Neural cell (in vitro differentiated cells): ENCODE measurements at regions not wholly inside any gene's neighbourhood (a gene's known extent, or its start where the extent isn't known, plus 50 kb on each side); places are given as distances from the start of the nearest gene placed in this dataset.

Source experiments
- POLR2AphosphoS5 ChIP-seq: IDR thresholded peaks from 2 replicates; pipeline ENCODE4 v1.6.1; 2012
- TF ChIP-seq, protein P1 (sequence below): fragments of 450-650 bp; IDR thresholded peaks from 2 replicates; pipeline ENCODE4 v1.5.1; 2014; ENCODE audit warnings: antibody characterized with exemption, mild to moderate bottlenecking, moderate library complexity; ENCODE audit not compliant: poor library complexity, severe bottlenecking
- TF ChIP-seq, protein P2 (sequence below): IDR thresholded peaks from 2 replicates; pipeline ENCODE4 v1.6.1; 2012; ENCODE audit warnings: borderline replicate concordance

DNA sequence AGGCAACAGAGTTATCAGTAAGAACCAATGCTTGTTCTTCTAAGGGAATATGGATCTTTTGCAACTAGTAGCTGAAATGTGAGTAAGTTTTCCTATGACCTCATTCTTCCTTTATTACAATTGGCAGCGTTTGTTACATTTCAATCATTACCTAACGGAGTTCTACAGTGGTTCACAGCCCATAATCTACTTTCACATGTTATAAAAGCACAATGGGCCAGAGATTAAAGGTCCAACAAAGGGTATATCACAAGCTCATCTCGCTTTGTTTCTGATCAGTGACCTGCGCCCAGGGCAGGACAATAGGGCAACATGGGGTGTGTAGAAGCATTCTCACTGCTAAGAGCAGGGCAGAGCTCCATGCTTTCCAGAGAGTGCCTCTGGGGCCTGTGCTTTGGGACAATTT lies 279.9 kb upstream of the DYNLRB2 start:
- TF ChIP-seq POLR2AphosphoS5, result no peak
- TF ChIP-seq, protein P1, sequence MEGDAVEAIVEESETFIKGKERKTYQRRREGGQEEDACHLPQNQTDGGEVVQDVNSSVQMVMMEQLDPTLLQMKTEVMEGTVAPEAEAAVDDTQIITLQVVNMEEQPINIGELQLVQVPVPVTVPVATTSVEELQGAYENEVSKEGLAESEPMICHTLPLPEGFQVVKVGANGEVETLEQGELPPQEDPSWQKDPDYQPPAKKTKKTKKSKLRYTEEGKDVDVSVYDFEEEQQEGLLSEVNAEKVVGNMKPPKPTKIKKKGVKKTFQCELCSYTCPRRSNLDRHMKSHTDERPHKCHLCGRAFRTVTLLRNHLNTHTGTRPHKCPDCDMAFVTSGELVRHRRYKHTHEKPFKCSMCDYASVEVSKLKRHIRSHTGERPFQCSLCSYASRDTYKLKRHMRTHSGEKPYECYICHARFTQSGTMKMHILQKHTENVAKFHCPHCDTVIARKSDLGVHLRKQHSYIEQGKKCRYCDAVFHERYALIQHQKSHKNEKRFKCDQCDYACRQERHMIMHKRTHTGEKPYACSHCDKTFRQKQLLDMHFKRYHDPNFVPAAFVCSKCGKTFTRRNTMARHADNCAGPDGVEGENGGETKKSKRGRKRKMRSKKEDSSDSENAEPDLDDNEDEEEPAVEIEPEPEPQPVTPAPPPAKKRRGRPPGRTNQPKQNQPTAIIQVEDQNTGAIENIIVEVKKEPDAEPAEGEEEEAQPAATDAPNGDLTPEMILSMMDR, result no peak
- TF ChIP-seq, protein P2, sequence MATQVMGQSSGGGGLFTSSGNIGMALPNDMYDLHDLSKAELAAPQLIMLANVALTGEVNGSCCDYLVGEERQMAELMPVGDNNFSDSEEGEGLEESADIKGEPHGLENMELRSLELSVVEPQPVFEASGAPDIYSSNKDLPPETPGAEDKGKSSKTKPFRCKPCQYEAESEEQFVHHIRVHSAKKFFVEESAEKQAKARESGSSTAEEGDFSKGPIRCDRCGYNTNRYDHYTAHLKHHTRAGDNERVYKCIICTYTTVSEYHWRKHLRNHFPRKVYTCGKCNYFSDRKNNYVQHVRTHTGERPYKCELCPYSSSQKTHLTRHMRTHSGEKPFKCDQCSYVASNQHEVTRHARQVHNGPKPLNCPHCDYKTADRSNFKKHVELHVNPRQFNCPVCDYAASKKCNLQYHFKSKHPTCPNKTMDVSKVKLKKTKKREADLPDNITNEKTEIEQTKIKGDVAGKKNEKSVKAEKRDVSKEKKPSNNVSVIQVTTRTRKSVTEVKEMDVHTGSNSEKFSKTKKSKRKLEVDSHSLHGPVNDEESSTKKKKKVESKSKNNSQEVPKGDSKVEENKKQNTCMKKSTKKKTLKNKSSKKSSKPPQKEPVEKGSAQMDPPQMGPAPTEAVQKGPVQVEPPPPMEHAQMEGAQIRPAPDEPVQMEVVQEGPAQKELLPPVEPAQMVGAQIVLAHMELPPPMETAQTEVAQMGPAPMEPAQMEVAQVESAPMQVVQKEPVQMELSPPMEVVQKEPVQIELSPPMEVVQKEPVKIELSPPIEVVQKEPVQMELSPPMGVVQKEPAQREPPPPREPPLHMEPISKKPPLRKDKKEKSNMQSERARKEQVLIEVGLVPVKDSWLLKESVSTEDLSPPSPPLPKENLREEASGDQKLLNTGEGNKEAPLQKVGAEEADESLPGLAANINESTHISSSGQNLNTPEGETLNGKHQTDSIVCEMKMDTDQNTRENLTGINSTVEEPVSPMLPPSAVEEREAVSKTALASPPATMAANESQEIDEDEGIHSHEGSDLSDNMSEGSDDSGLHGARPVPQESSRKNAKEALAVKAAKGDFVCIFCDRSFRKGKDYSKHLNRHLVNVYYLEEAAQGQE, result no peak
